Activated CD4-positive, CD25-positive, alpha-beta regulatory T cell (primary cell): ENCODE measurements at regions not wholly inside any gene's neighbourhood (a gene's known extent, or its start where the extent isn't known, plus 50 kb on each side); places are given as distances from the start of the nearest gene placed in this dataset.
"Not testable (repeated sequence)": the region's sequence is repeated elsewhere in the genome, so short reads cannot be mapped to it uniquely, and the experiment has no call there.

Experiments
- DNase-seq, 4 experiments: peaks; one replicate each; lab custom pipeline; 2025; lab: John Stamatoyannopoulos, UW

GRCh38 chr5:98365126-98365525 lies 408.3 kb upstream of the RGMB start:
- DNase-seq, result no peak

- no peak for DNase-seq
Observed at GRCh38 chr5:98368141-98368540, 405.3 kb upstream of the RGMB start.

- no peak for DNase-seq
Observed at GRCh38 chr5:98372351-98372750, 401.1 kb upstream of the RGMB start.

GRCh38 chr5:98391921-98392625 lies 381.4 kb upstream of the RGMB start:
- no peak for DNase-seq

GRCh38 chr5:98393205-98393604 lies 380.3 kb upstream of the RGMB start:
- DNase-seq, result not testable (repeated sequence)

- DNase-seq, result no peak
Observed at GRCh38 chr5:98397081-98397480, 376.4 kb upstream of the RGMB start.

GRCh38 chr5:98398465-98398864 lies 375.0 kb upstream of the RGMB start:
- DNase-seq, result no peak

GRCh38 chr5:98401656-98402055 lies 371.8 kb upstream of the RGMB start:
- no peak for DNase-seq

GRCh38 chr5:98402130-98402529 lies 371.3 kb upstream of the RGMB start:
- DNase-seq, result no peak

GRCh38 chr5:98403131-98403530 lies 370.3 kb upstream of the RGMB start:
- no peak for DNase-seq

- DNase-seq, result no peak
Observed at GRCh38 chr5:98414938-98415337, 358.5 kb upstream of the RGMB start.

GRCh38 chr5:98415663-98416062 lies 357.8 kb upstream of the RGMB start:
- no peak for DNase-seq

- DNase-seq, result no peak
Observed at GRCh38 chr5:98416541-98416940, 356.9 kb upstream of the RGMB start.

- DNase-seq, result no peak
Observed at GRCh38 chr5:98419825-98420224, 353.6 kb upstream of the RGMB start.

- no peak for DNase-seq
Observed at GRCh38 chr5:98424681-98425450, 348.6 kb upstream of the RGMB start.

GRCh38 chr5:98425640-98426039 lies 347.8 kb upstream of the RGMB start:
- no peak for DNase-seq

GRCh38 chr5:98428806-98429205 lies 344.7 kb upstream of the RGMB start:
- DNase-seq, result no peak

GRCh38 chr5:98432378-98432777 lies 341.1 kb upstream of the RGMB start:
- no peak for DNase-seq

- DNase-seq, result no peak
Observed at GRCh38 chr5:98433022-98433421, 340.4 kb upstream of the RGMB start.

GRCh38 chr5:98433673-98434072 lies 339.8 kb upstream of the RGMB start:
- DNase-seq, result no peak

GRCh38 chr5:98436667-98437066 lies 336.8 kb upstream of the RGMB start:
- no peak for DNase-seq

- no peak for DNase-seq
Observed at GRCh38 chr5:98442448-98442847, 331.0 kb upstream of the RGMB start.

GRCh38 chr5:98443881-98444280 lies 329.6 kb upstream of the RGMB start:
- no peak for DNase-seq

GRCh38 chr5:98453296-98453695 lies 320.2 kb upstream of the RGMB start:
- no peak for DNase-seq
